Stimulated activated CD4-positive, alpha-beta T cell treated with anti-CD3 and anti-CD28 coated beads, Interleukin-12 subunit alpha, Interleukin-12 subunit beta, amount 100 ng/mL, for 48 hours (primary cell): ENCODE measurements at regions not wholly inside any gene's neighbourhood (a gene's known extent, or its start where the extent isn't known, plus 50 kb on each side); places are given as distances from the start of the nearest gene placed in this dataset.
A peak's percentile ranks its signal among the peaks of the same experiment; 100 is the strongest.

Experiments
- DNase-seq, 3 donors: peaks; one replicate each; pipeline ENCODE4 v3.0.0-alpha.2; 2020; ENCODE audit warnings: low read depth in 2 of 3, low spot score in 1 of 3

DNA sequence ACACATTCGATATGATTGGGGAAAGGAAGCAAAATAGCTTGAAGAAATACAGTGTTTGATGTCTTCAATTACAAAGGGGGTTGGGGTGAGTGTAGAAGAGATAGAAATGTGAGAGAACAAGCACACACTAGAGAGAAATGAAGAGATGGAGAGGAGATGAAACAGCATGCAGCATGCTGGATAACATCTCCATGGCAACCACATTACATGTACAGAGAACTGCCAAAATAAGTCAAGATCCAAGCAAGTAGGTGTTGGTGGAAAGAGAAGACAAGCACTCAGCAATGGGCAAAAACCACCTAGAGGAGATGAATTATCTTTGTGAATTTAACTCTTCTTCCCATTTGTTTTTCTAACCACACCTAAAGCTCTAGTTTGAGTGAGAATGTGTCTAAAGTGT, 289.8 kb downstream of the GRIN2B start:
- DNase-seq, result no peak

DNA sequence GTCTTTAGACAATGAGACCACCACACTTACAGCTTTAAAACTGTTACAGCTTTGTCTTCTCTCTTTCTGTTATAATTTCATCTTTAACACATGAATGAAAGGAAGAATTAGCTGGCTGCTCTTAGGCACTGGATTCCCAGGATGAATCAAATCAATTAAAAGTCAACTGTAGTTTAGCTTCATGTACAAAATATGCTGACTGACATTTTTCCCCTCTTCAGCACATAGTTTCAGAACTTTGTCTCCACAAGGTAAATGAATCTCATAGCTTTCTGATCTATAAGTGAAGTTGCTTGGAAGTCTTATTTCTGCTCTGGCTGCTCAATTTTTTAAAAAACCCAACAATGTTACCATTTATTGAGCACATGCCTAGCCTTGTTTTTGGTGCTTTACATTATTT, 293.8 kb downstream of the GRIN2B start:
- DNase-seq, result no peak

DNA sequence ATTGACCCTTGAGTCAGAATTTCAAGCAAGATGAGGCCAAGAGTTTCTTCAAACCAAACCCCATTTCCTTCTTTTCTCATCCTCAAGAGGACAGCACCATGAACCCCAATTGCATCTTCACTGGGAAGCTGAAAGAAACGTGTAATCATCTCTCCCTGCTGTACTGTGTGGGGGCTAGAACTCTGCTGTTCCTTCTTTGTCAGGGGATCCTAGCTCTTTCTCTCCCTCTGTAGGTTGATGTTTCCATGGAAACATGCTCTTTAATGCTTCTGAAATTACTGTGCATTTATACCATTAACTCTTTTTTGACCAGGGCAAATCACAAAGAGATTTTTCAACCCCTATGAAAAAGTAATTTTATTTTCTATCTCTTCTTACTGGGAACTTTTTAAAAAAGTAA, 295.1 kb downstream of the GRIN2B start:
- no peak for DNase-seq

DNA sequence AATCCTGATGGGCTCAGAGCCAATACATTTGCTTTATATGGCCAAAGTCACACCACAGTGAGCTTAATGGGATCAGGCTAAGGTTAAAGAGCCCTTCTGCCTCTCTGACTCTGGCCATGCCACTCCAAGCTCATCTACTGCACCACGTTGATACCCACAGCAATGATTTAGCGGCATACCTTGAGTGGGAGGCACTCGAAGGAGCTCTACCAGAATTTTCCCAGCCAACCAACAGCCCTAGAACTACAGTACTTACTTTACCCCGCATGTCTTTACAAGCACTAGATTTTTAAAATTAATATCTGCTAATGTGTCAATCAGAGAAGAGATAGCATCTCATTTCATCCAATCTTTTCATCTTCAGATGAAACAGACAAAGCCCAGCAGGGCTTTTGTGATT, 300.5 kb downstream of the GRIN2B start:
- DNase-seq, result no peak

DNA sequence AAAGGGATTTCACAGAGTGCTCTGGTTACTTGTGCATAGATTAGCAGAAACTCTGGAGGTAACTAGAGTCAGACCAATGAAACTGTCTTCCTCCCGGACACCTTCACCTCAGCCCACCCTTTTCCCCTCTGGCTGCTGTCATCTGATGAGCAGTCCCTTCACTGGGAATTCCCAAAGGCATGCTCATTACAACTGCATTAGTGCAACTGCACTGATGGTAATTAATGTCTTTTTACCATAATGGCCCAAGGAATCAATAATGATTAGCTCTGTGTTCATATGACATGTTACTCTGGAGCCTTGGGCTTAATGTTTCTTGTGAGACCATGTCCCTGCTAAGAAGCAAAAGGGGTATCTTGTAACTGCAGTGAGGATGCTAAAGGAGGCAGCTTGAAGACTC, 304.5 kb downstream of the GRIN2B start:
- no peak for DNase-seq

DNA sequence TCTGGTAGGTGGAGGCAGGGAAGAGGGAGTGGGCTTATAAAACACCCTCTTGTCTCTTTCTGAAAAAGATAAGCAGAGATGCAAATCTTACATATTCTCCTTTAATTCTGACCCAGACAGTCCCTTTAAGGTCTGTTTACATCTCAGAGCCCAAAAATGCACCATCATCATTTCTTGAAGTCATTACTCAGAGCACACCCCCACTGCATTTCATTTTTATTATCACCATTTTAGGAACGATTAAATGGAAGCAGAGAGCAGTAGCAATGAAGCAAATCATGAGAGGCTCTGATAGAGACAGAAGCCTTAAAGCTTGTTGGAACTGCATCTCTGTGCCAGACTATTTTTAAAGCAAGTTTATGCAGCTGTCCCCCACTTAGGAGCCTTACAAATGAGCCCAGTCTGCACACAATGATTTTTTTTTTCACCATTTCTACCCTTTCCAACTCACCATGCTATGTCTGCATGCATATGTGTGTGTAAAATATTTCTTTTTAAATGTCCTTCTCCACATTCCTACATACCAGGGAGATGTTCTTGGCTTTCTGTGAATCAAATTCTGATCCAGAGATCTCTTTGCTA, 311.0 kb downstream of the GRIN2B start:
- no peak for DNase-seq

DNA sequence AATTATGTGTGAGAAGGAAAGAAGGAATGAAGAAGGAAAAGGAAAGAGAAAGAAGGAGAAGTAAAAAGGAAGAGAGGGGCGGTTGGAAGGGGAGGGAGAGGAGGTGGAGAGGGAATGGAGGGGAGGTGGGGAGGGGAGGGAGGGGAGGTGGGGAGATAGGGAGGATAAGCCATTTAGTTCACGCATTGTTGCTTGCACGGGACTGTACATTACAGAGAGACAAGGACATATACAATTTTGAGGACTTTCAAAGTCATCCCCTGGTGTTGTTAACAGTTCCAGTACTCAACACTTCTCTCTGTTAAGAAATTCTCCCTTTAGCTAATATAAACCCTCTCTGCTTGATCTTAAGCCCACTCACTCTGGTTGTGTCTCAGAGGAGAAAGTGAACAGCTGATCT, 312.5 kb downstream of the GRIN2B start:
- DNase-seq, result no peak

DNA sequence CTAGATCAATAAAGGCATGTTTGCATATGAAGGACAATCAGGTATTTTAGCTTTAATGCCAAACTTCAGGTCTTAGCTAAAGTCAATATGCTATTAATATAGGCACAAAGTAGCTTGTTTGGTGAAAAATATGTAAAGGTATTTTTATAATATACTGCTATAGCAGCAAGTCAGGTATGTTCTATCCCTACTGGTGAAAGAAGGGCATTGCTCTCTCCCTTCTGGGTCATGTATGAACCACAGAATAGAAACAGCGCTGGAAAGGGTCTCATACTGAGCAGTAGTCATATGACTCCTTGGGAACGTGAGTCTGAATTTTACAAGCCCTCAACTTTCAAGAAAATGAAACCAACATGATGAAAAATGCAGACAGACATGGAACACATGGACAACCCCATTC, 314.6 kb downstream of the GRIN2B start:
- DNase-seq, result no peak

DNA sequence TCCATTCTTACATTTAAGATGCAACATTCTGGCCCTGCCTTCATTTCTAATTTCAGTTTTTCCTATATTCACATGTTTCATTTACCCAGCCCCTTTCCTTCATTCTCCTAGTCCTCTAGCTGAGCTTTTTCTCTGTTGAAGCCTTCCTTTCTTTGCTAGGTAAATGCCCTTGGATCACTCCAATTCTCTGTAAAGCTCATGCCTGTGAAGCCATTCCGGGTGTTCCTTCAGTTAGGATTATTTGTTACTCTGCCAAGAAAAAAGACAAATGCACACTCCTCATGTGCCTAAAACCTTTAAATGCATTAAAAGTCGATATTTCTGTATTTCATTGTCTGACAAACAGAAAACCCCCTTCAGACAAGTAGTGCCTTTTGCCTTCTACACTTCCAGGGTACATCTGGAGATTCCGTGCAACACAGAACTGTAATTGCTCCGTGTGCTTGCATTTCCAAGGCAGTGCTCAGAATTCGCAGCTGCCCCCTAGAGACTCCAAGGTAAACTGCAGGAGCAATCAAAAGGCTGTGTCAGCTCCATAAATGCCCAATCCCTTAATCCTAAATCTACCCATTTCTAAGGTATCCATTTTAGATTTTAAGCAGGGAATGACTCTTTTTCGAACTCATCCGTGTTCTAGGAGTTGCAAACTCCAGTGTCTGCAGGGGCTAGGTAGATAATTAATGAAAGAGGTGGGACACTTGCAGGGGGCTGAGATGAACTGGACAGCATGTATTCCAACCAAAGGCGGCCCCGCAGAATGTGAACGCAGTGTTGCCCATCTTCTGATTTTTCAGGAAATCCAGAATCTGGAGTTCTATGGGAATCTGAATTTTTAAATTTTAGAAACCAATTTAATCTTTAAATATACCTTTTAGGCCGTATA, 320.2 kb downstream of the GRIN2B start:
- peak in 1 of 3 donors; percentile 3 for DNase-seq

DNA sequence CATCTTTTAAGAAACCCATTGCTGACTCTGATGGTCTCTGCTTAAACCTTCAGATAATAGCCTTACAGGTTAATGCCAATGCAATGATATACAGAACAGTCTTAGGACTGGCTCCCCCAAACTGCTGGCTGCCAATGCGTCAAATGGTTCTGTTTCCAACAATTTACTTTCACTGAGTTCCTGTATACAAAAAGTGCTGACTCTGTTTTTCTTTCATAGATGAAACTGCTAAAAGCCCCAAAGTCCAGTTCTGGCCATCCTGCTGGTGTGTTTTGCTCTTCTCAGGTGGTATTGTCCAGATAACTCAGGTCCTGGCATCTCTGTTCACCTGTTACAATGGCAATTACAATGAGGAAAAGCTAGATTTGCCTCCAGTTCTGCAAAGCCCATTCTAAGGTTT, 326.9 kb downstream of the GRIN2B start:
- no peak for DNase-seq

DNA sequence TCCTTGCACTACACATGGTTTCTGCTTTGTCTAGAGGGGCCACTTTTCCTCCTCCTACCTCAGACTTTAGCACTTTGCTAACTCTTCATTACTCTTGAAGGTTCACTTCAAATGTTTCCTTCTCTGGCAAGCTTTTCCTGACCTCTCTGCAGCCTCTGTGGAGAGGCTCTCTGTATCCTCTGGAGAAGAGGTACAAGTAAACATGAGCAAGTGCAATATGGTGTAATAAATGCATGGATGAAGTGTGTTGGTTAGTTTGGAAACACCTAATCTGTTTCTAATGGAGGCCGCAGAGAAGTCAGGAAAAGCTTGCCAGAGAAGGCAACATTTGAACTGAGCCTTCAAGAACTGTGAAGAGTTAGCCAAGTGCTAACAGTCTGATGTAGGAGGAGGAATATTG, 329.3 kb downstream of the GRIN2B start:
- DNase-seq, result no peak

DNA sequence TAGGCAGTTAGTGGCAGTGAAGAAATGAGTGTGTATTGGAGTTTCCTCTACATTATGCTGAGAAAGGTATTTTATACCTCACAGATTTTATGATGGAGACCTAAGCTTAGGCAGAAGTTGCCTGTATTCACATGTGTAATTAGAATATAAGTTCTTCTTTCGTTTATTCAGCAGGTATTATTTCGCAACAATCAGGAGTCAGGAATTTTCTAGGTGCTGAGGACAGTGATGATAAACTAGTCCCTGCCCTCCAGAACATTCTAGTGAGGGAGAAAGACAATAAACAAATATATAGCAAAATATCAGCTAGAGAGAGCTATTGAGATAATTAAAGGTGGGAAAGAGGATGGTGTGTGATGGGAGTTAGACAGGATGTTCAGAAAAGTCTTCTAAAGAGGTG, 345.7 kb downstream of the GRIN2B start:
- DNase-seq, result no peak

DNA sequence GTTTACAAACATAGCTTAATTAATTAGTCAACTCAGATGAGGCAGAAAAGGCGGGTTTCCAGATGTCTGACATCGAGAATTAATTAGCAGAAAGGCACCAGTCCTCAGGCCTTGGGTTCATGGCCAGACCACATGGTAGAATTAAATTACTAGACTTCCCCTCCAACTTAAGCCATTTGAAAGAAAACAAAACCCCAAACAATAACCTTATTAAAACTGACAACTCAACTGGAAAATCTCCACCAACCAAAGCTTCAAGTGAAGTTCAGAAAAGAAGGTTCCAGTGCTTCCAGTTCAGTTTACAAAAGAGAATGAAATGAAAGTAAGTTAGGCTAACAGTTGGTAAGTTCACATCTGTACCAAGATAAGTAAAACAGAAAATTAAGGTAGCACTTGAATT, 349.5 kb downstream of the GRIN2B start:
- DNase-seq, result no peak

DNA sequence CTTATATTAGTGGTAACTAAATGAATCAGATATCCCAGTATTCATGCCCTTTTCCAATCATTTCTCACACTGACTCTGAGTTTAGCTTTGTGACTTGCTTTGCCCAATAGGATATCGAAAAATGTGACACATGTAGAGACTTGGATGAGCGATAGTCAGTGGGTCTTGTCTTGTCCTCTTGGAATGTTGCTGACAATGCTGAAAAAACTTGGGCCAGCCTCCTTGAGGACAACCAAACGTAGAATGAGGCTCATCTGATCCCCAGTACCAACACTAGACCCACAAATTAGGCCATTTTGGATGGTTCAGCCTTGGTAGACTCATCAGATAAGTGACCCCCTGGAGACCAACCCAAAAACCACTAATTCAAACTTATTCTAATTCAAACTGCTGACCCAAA, 351.0 kb downstream of the GRIN2B start:
- no peak for DNase-seq

DNA sequence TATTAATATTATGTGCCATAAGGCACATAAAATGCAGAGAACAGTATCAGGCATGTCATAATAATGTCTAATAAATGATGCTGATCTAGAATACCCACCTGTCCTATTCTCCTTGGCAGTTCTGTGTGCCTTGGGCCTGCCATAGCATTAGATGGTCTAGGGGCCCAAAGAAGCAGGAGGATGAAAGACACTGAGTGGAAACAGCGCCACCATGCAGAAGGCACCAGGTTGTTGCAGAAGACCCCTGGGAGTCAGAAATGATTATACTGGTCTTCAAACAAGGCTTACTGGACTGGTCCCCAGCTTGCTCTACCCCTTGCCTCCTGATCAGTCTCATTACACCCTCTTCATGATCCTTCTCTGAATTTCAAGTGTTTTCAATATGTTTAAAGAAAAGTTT, 353.3 kb downstream of the GRIN2B start:
- DNase-seq, result no peak

DNA sequence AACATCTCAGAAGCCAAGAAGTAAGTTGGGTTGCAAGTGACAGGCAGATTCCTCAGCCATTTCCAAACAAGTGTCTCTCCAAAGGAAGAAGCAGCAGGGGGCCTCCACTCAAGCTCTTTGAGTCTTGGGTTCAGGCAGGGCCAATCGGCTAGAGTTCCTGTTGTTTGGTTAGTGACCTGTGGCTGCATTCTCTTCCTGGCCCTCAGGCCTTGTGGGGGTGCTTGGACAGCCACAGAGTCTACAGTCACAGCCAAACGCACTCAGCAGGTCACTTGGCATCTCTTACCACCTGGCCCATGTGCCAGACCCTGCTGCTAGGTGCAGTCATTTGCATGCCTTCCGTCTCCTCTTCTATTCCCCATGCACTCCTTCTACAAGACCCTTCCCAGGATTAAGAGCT, 353.9 kb downstream of the GRIN2B start:
- no peak for DNase-seq

DNA sequence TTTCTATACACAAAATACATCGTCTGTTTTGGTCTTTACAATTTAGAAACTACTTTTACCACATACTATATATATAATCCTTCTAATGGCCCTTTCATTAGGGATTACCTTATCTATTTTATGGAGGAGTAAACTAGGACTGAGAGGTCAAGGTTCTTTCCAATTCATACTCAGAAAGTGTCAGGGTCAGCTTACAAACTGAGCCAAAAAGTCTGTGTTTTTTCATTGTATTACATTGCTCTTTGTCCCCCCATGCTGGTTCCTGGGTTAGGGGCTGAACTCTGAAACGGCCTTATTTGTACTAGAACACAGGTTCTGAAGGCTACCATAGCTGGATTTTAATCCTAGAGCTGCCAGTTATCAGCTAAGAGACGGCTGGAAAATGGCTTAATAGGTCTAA, 368.1 kb downstream of the GRIN2B start:
- DNase-seq, result no peak

DNA sequence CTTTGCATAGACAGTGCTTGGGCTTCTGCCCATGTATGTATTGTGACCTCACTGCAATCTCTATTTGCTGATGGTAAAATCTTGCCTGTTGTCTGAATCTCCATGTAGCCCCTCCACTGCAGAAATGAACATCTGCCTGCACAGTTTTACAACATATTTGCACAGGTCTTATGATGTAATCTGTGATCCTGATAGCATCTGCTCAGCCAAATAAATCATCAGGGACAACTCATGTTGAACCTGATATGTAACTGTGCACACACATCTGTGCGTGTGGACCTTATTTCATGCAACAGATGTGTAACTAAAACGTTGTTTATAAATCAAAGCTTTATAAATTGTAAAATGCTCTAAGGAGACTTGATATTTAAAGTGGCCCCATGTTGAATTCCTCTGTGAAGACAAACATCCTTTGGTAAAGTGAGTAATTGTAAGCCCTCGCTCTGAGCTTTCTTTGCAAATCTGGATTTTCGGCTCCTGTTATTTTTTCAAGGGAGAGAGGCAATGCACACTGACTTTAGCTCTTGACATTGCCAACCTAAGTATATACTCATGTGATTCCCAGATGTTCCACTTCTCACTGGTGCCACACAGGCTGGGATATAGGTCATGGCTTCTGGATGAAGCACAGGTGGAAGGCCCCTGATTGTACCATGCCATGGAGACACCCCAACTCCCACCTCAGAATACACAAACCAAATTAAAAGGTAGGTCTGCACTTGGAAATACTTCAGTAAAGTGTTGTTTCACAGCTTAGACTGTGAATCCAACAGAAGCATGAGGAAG, 371.3 kb downstream of the GRIN2B start:
- no peak for DNase-seq

DNA sequence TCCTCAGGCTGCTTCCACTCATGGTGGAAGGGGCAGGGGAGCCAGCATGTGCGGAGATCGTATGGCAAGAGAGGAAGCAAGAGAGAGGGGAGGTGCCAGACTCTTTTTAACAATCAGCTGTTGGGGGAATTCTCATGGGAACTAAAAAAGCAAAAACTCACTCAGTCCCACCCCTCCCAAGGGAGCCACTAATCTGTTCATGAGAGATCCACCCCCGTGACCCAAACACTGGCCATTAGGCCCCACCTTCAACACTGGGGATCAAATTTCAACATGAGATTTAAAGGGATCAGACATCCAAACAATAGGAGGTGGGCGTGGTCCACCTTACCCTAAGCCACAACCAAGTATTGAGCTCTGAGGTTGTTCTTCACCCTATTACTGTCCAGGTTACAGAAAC, 375.1 kb downstream of the GRIN2B start:
- no peak for DNase-seq

DNA sequence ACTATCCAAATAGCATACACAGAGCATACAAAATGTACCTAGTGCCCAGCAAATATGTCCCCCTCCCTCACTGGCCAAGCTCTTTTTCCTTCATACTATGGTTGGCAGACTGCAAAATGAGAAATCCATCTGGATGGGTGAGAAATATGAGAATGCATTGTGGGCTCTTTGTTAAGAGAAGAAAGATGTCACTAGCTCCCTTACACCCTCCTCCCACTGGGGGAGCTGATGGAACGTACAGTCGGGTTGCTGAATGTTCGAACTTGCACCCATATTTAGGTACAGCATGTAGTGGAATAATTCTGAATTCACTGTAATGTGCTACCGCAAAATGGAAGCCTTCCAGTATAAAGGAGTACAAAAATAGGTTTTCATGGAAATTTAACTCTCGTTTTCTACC, 377.4 kb downstream of the GRIN2B start:
- no peak for DNase-seq

DNA sequence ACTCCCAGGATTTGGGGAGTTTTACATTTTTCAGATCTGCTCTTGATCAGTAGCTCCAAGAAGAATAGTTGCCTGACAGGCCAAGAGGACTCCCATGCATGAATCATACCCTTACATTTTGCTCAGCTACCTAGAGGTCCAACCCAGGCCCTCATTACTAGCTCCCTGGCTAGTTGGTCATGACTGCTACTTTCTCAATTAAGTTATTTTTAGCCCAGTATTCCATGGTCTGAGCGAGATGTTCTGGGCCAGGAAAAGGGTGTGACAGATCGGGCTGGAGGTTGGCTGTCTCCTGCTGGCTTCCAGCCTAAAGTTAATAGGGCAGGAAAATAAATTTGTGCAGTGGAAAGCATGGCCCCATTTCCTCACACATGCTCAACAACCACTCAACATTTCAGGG, 379.2 kb downstream of the GRIN2B start:
- no peak for DNase-seq

DNA sequence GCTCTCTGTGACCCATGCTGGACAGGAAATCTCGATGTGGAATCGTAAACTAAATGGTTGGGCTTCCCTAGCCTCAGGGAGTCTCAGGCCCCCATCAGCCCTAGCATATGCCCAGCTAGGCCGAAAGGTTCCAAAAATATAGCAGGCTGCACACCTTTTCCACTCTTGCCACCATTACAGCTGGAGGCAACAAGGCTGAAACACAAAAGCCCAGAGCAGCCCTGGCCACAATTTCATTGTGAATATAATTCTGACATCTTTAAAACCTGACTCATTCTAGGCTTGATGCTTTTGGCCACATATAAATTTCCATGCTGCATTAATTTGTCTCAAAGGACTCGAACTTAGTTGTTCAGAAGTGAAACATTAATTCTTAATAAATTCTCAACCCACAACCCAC, 382.2 kb downstream of the GRIN2B start:
- no peak for DNase-seq
